HEK293T (cell line): ENCODE measurements at regions not wholly inside any gene's neighbourhood (a gene's known extent, or its start where the extent isn't known, plus 50 kb on each side); places are given as distances from the start of the nearest gene placed in this dataset.

Experiments used
- CTCF ChIA-PET: fragments of 350-600 bp; formaldehyde crosslinking; extraction: SDS; loops from one replicate; lab custom pipeline; 2021; ENCODE audit warnings: antibody characterized with exemption, inconsistent platforms; lab: Yijun Ruan, JAX
- POLR2A ChIA-PET: fragments of 350-600 bp; formaldehyde crosslinking; extraction: SDS; loops from one replicate; lab custom pipeline; 2020; ENCODE audit warnings: antibody characterized with exemption, inconsistent platforms; lab: Yijun Ruan, JAX
- DNase-seq: peaks from one replicate; pipeline ENCODE4 v3.0.0; 2012; ENCODE audit warnings: mixed read lengths; ENCODE audit errors: extremely low spot score
- ARNT ChIP-seq: fragments of 450-650 bp; IDR thresholded peaks from 2 replicates; pipeline ENCODE4 v1.6.1; 2017; ENCODE audit warnings: mild to moderate bottlenecking
- BHLHE40 ChIP-seq: fragments of 450-650 bp; IDR thresholded peaks from 2 replicates; pipeline ENCODE4 v1.6.1; 2016; ENCODE audit warnings: mild to moderate bottlenecking, moderate library complexity, borderline replicate concordance
- CTBP1 ChIP-seq: fragments of 450-650 bp; IDR thresholded peaks from 2 replicates; pipeline ENCODE4 v1.6.1; 2016; ENCODE audit warnings: borderline replicate concordance
- ELF4 ChIP-seq: fragments of 450-650 bp; IDR thresholded peaks from 2 replicates; pipeline ENCODE4 v1.6.1; 2017; ENCODE audit warnings: antibody characterized with exemption
- FOXA1 ChIP-seq: fragments of 450-650 bp; IDR thresholded peaks from 2 replicates; pipeline ENCODE4 v1.6.1; 2016; ENCODE audit warnings: mild to moderate bottlenecking
- FOXK2 ChIP-seq: fragments of 450-650 bp; IDR thresholded peaks from 2 replicates; pipeline ENCODE4 v1.6.1; 2016; ENCODE audit warnings: mild to moderate bottlenecking
- FOXM1 ChIP-seq: fragments of 450-650 bp; IDR thresholded peaks from 2 replicates; pipeline ENCODE4 v1.6.1; 2017; ENCODE audit warnings: mild to moderate bottlenecking, borderline replicate concordance
- HDGF ChIP-seq: fragments of 450-650 bp; IDR thresholded peaks from 2 replicates; pipeline ENCODE4 v1.6.1; 2017; ENCODE audit warnings: antibody characterized with exemption, borderline replicate concordance
- L3MBTL2 ChIP-seq: fragments of 450-650 bp; conservative IDR thresholded peaks from 2 replicates; pipeline ENCODE4 v1.6.1; 2016; ENCODE audit warnings: mild to moderate bottlenecking
- LEF1 ChIP-seq: fragments of 450-650 bp; IDR thresholded peaks from 2 replicates; pipeline ENCODE4 v1.6.1; 2017; ENCODE audit warnings: mild to moderate bottlenecking, borderline replicate concordance
- NFRKB ChIP-seq: fragments of 450-650 bp; IDR thresholded peaks from 2 replicates; pipeline ENCODE4 v1.6.1; 2016; ENCODE audit warnings: mild to moderate bottlenecking, moderate library complexity
- PKNOX1 ChIP-seq: fragments of 450-650 bp; IDR thresholded peaks from 2 replicates; pipeline ENCODE4 v1.6.1; 2016
- SP1 ChIP-seq: fragments of 450-650 bp; IDR thresholded peaks from 2 replicates; pipeline ENCODE4 v1.6.1; 2017
- SUZ12 ChIP-seq: fragments of 450-650 bp; IDR thresholded peaks from 2 replicates; pipeline ENCODE4 v1.6.1; 2016; ENCODE audit warnings: mild to moderate bottlenecking
- TARDBP ChIP-seq: fragments of 450-650 bp; IDR thresholded peaks from 2 replicates; pipeline ENCODE4 v1.6.1; 2016
- ZNF384 ChIP-seq: fragments of 450-650 bp; IDR thresholded peaks from 2 replicates; pipeline ENCODE4 v1.6.1; 2016

GRCh38 chr15:29904757-29905417, 82.6 kb upstream of the TJP1 start:
- TF ChIP-seq PKNOX1 (no peak), ZNF384 (no peak), L3MBTL2 (no peak), FOXA1 (no peak)
- no peak for DNase-seq
- POLR2A ChIA-PET, result no interaction called here
- CTCF ChIA-PET, result no interaction called here

GRCh38 chr15:29903785-29904464, 81.7 kb upstream of the TJP1 start:
- TF ChIP-seq ZNF384, result no peak
- TF ChIP-seq HDGF, result no peak
- no peak for TF ChIP-seq ARNT
- TF ChIP-seq NFRKB, result no peak
- no peak for TF ChIP-seq FOXM1
- no peak for TF ChIP-seq FOXK2
- no peak for TF ChIP-seq FOXA1
- TF ChIP-seq LEF1, result no peak
- no peak for TF ChIP-seq CTBP1
- TF ChIP-seq SUZ12, result no peak
- no peak for TF ChIP-seq ELF4
- CTCF ChIA-PET, result no interaction called here
- POLR2A ChIA-PET, result no interaction called here
- no peak for DNase-seq

- POLR2A ChIA-PET, result no interaction called here
- CTCF ChIA-PET, result no interaction called here
- TF ChIP-seq ARNT (no peak), FOXA1 (no peak), CTBP1 (no peak), PKNOX1 (no peak), SP1 (no peak), ELF4 (no peak), LEF1 (no peak), NFRKB (no peak), BHLHE40 (no peak), ZNF384 (no peak), FOXK2 (no peak), TARDBP (no peak), SUZ12 (no peak), L3MBTL2 (no peak), FOXM1 (no peak), HDGF (no peak)
- no peak for DNase-seq
Measured at GRCh38 chr15:29903028-29903427, 80.8 kb upstream of the TJP1 start.

- ChIA-PET CTCF (no interaction called here), POLR2A (no interaction called here)
- no peak for DNase-seq
- TF ChIP-seq LEF1 (no peak), FOXA1 (no peak), FOXK2 (no peak), BHLHE40 (no peak), SP1 (no peak), ZNF384 (no peak), FOXM1 (no peak), L3MBTL2 (no peak), TARDBP (no peak), NFRKB (no peak), CTBP1 (no peak), ELF4 (no peak), HDGF (no peak), ARNT (no peak), SUZ12 (no peak), PKNOX1 (no peak)
Measured at GRCh38 chr15:29900237-29901189, 78.2 kb upstream of the TJP1 start.

GRCh38 chr15:29896062-29896461, 73.8 kb upstream of the TJP1 start:
- ChIA-PET POLR2A (no interaction called here), CTCF (no interaction called here)
- TF ChIP-seq SUZ12 (no peak), FOXK2 (no peak), NFRKB (no peak), CTBP1 (no peak), FOXM1 (no peak), SP1 (no peak), L3MBTL2 (no peak), FOXA1 (no peak), ARNT (no peak), HDGF (no peak), PKNOX1 (no peak), ZNF384 (no peak), TARDBP (no peak), ELF4 (no peak), BHLHE40 (no peak), LEF1 (no peak)
- no peak for DNase-seq
